PC-3 (cell line): ENCODE measurements at regions not wholly inside any gene's neighbourhood (a gene's known extent, or its start where the extent isn't known, plus 50 kb on each side); places are given as distances from the start of the nearest gene placed in this dataset.

Experiments used
- ATAC-seq: fragments of 200-7000 bp; cut with Tn5 transposase; 2 replicates; pipeline ENCODE4 v1.9.1; 2020; ENCODE audit warnings: mild to moderate bottlenecking, moderate library complexity
- BruUV-seq: library from RNA; stranded (reverse); fragments of 400-500 nt; replicated peaks from 2 replicates; lab custom pipeline; 2021; lab: Mats Ljungman, UMichigan
- CTCF ChIA-PET: fragments of 300-600 bp; sonication (Branson Sonifier 250); formaldehyde crosslinking; loops from one replicate; lab custom pipeline; 2022; ENCODE audit warnings: antibody characterized with exemption; lab: Charles Lee
- POLR2A ChIA-PET: fragments of 300-600 bp; sonication (Branson Sonifier 250); formaldehyde crosslinking; loops from one replicate; lab custom pipeline; 2022; ENCODE audit warnings: antibody characterized with exemption; ENCODE audit not compliant: unreplicated experiment; lab: Charles Lee
- DNase-seq: peaks from one replicate; pipeline ENCODE4 v3.0.0-alpha.2; 2015
- H2AFZ ChIP-seq: fragments of 300-600 bp; sonication (generic); 2 replicates; pipeline ENCODE4 v1.6.0; 2016; ENCODE audit warnings: antibody characterized with exemption, low read length
- H3F3A ChIP-seq: fragments of 300-600 bp; sonication (generic); one replicate; pipeline ENCODE4 v1.6.0; 2017; ENCODE audit warnings: antibody characterized with exemption, low read length, control low read depth, mild to moderate bottlenecking; ENCODE audit not compliant: unreplicated experiment
- H3K27ac ChIP-seq: fragments of 300-600 bp; sonication (generic); 2 replicates; pipeline ENCODE4 v1.5.1; 2016; ENCODE audit warnings: mild to moderate bottlenecking, low read length
- H3K27me3 ChIP-seq: fragments of 300-600 bp; sonication (generic); 2 replicates; pipeline ENCODE4 v1.6.1; 2016; ENCODE audit warnings: low read length, mixed read lengths
- H3K36me3 ChIP-seq: fragments of 300-600 bp; sonication (generic); 2 replicates; pipeline ENCODE4 v1.6.1; 2016; ENCODE audit warnings: low read depth, mixed run types, low read length, mixed read lengths
- H3K4me1 ChIP-seq: fragments of 300-600 bp; sonication (generic); 2 replicates; pipeline ENCODE4 v1.5.1; 2016; ENCODE audit warnings: low read length; ENCODE audit not compliant: insufficient read depth
- H3K4me2 ChIP-seq: fragments of 300-600 bp; sonication (generic); 2 replicates; pipeline ENCODE4 v1.6.0; 2016; ENCODE audit warnings: low read length
- H3K4me3 ChIP-seq: fragments of 300-600 bp; sonication (generic); 2 replicates; pipeline ENCODE4 v1.5.1; 2016; ENCODE audit warnings: mild to moderate bottlenecking, low read length, mixed read lengths
- H3K79me2 ChIP-seq: fragments of 300-600 bp; sonication (generic); 2 replicates; pipeline ENCODE4 v1.6.1; 2017; ENCODE audit warnings: low read length, mixed read lengths
- H3K9ac ChIP-seq: fragments of 300-600 bp; sonication (generic); 2 replicates; pipeline ENCODE4 v1.6.0; 2016; ENCODE audit warnings: mild to moderate bottlenecking, low read length
- H3K9me2 ChIP-seq: fragments of 300-600 bp; sonication (generic); replicated peaks from 2 replicates; pipeline ENCODE4 v1.6.1; 2016; ENCODE audit warnings: mixed run types, low read length, mixed read lengths
- H3K9me3 ChIP-seq: fragments of 300-600 bp; sonication (generic); 2 replicates; pipeline ENCODE4 v1.6.1; 2016; ENCODE audit warnings: low read length, mixed read lengths
- H4K20me1 ChIP-seq: fragments of 300-600 bp; sonication (generic); 2 replicates; pipeline ENCODE4 v1.6.1; 2016; ENCODE audit warnings: low read length, mixed read lengths
- CTCF ChIP-seq: fragments of 300-600 bp; sonication (generic); conservative IDR thresholded peaks from 2 replicates; pipeline ENCODE4 v1.5.1; 2017; ENCODE audit warnings: antibody characterized with exemption, low read depth, mild to moderate bottlenecking, low read length
- EZH2 ChIP-seq: fragments of 300-600 bp; sonication (generic); IDR thresholded peaks from one replicate; pipeline ENCODE4 v1.6.1; 2017; ENCODE audit warnings: antibody characterized with exemption, mild to moderate bottlenecking, low read length; ENCODE audit not compliant: unreplicated experiment
- EZH2phosphoT487 ChIP-seq: fragments of 300-600 bp; sonication (generic); IDR thresholded peaks from 2 replicates; pipeline ENCODE4 v1.6.1; 2018; ENCODE audit warnings: mild to moderate bottlenecking, antibody characterized with exemption, low read length, borderline replicate concordance
- intact Hi-C: fragments of 100-400 bp; cut with micrococcal nuclease; formaldehyde crosslinking; loops from 2 replicates; pipeline ENCODE4 v1.9.0; 2023

- ChIA-PET POLR2A (no interaction called here), CTCF (no interaction called here)
- Histone ChIP-seq H3K9me2 (no peaks in the 10 kb centered on the region), H3K4me2 (no peak overlapping the region), H3K9me3 (no peaks in the 10 kb centered on the region), H2AFZ (no peak overlapping the region), H3K4me1 (no peaks in the 10 kb centered on the region), H3F3A (no peaks in the 10 kb centered on the region), H4K20me1 (no peaks in the 10 kb centered on the region), H3K4me3 (no peak overlapping the region), H3K36me3 (no peaks in the 10 kb centered on the region), H3K27ac (no peak overlapping the region), H3K27me3 (no peaks in the 10 kb centered on the region), H3K9ac (no peak overlapping the region), H3K79me2 (no peaks in the 10 kb centered on the region)
- no TSS peak for BruUV-seq
- intact Hi-C loops: no loop called here
- DNase-seq (no peak), ATAC-seq (no peak)
- TF ChIP-seq EZH2: no peak
- TF ChIP-seq EZH2phosphoT487: no peak
- TF ChIP-seq CTCF: no peak
These were observed 173.3 kb downstream of the RFX6 start for GRCh38 chr6:117050301-117050700.

- intact Hi-C loops: no loop called here
- Histone ChIP-seq H3K9ac (no peak overlapping the region), H3F3A (no peaks in the 10 kb centered on the region), H4K20me1 (no peaks in the 10 kb centered on the region), H3K27me3 (no peaks in the 10 kb centered on the region), H3K36me3 (no peaks in the 10 kb centered on the region), H3K9me2 (no peaks in the 10 kb centered on the region), H3K79me2 (no peaks in the 10 kb centered on the region), H3K27ac (no peak overlapping the region), H3K4me1 (no peaks in the 10 kb centered on the region), H3K4me3 (no peak overlapping the region), H3K9me3 (no peaks in the 10 kb centered on the region), H3K4me2 (no peak overlapping the region), H2AFZ (no peak overlapping the region)
- ChIA-PET POLR2A (no interaction called here), CTCF (no interaction called here)
- DNase-seq: peak; percentile 50
- no peak for ATAC-seq
- no peak for TF ChIP-seq CTCF
- no peak for TF ChIP-seq EZH2phosphoT487
- TF ChIP-seq EZH2: no peak
- no TSS peak for BruUV-seq
These were observed 193.2 kb upstream of the VGLL2 start for GRCh38 chr6:117072134-117072533.

- Histone ChIP-seq H3K4me1 (no peaks in the 10 kb centered on the region), H3F3A (no peaks in the 10 kb centered on the region), H3K4me2 (no peak overlapping the region), H3K9me2 (no peaks in the 10 kb centered on the region), H3K36me3 (no peaks in the 10 kb centered on the region), H3K4me3 (no peak overlapping the region), H4K20me1 (no peaks in the 10 kb centered on the region), H3K79me2 (no peaks in the 10 kb centered on the region), H3K27me3 (no peaks in the 10 kb centered on the region), H3K9ac (no peak overlapping the region), H3K27ac (no peak overlapping the region), H2AFZ (no peak overlapping the region), H3K9me3 (no peaks in the 10 kb centered on the region)
- ChIA-PET POLR2A (no interaction called here), CTCF (no interaction called here)
- intact Hi-C loops: no loop called here
- DNase-seq: no peak
- BruUV-seq: no TSS peak
- ATAC-seq: no peak
- TF ChIP-seq EZH2: no peak
- TF ChIP-seq EZH2phosphoT487: no peak
- TF ChIP-seq CTCF: no peak
These were observed 192.6 kb upstream of the VGLL2 start for GRCh38 chr6:117072781-117073180.
